ENCODE measurements at regions not wholly inside any gene's neighbourhood (a gene's known extent, or its start where the extent isn't known, plus 50 kb on each side); places are given as distances from the start of the nearest gene placed in this dataset.

- ATAC-seq = no peak
- Histone ChIP-seq H3K9ac (ENCODE audit: control insufficient read depth, insufficient read depth, low read length) (no peak overlapping the region), H3K9me3 (replicated peaks; ENCODE audit: control insufficient read depth, insufficient read depth, low read length) (no peaks in the 10 kb centered on the region), H3K4me2 (ENCODE audit: control insufficient read depth, insufficient read depth) (no peak overlapping the region), H3K27ac (ENCODE audit: control insufficient read depth, insufficient read depth) (no peak overlapping the region), H3K4me3 (no peak overlapping the region), H4K20me1 (ENCODE audit: control insufficient read depth, insufficient read depth) (no peaks in the 10 kb centered on the region), H3K27me3 (replicated peaks in 1 of 2; ENCODE audit: control insufficient read depth in 2 of 2, insufficient read depth in 2 of 2, low read length in 1 of 2) (no peaks in the 10 kb centered on the region), H3K36me3 (ENCODE audit: control insufficient read depth in 2 of 2, insufficient read depth in 2 of 2, low read length in 1 of 2) (no peaks in the 10 kb centered on the region), H3K79me2 (ENCODE audit: control insufficient read depth, insufficient read depth, low read length) (no peaks in the 10 kb centered on the region), H2AFZ (ENCODE audit: control insufficient read depth, low read depth, low read length) (no peak overlapping the region), H3K4me1 (ENCODE audit: control insufficient read depth, insufficient read depth, low read length) (no peaks in the 10 kb centered on the region)
- POLR2A ChIA-PET = no interaction called here
- no TSS peak for BruUV-seq (replicated peaks)
- 0% methylated on average over 4 of the region's 4 CpGs for WGBS (ENCODE audit: insufficient coverage, insufficient replicate concordance, low lambda C conversion rate, missing lambda C conversion rate)
- no peak for FAIRE-seq
- SMC1A ChIA-PET (ENCODE audit: uncharacterized antibody, unreplicated experiment) = no interaction called here
- CTCF ChIA-PET = no interaction called here
- intact Hi-C loops (cut with micrococcal nuclease; ENCODE audit: unreplicated experiment) = no loop called here
- no peak for TF ChIP-seq NFYA (IDR thresholded peaks at IDR 0.05; ENCODE audit: borderline replicate concordance, low read depth, low read length)
- no peak for TF ChIP-seq GABPA (IDR thresholded peaks at IDR 0.05; ENCODE audit: low read depth)
- no peak for TF ChIP-seq SMAD1 (IDR thresholded peaks at IDR 0.05; ENCODE audit: low read depth, partially characterized antibody)
- no peak for TF ChIP-seq WRNIP1 (IDR thresholded peaks at IDR 0.05; ENCODE audit: borderline replicate concordance, low read depth, low read length)
- no peak for TF ChIP-seq PML (IDR thresholded peaks at IDR 0.05; ENCODE audit: low read length)
- no peak for TF ChIP-seq ZNF687 (IDR thresholded peaks at IDR 0.05)
- DNase-seq (ENCODE audit: low read depth, low spot score) = no peak
- in situ Hi-C loops (cut with MboI) = no loop called here
- RAD21 ChIA-PET (ENCODE audit: unreplicated experiment) = no interaction called here
Measured at GRCh38 chr11:82653752-82654151, 79.9 kb downstream of the FAM181B start.
